IMR-90 (cell line): ENCODE measurements at regions not wholly inside any gene's neighbourhood (a gene's known extent, or its start where the extent isn't known, plus 50 kb on each side); places are given as distances from the start of the nearest gene placed in this dataset.

Experiments
- ATAC-seq: fragments of 200-7000 bp; cut with Tn5 transposase; 2 replicates; pipeline ENCODE4 v1.9.1; 2020; ENCODE audit warnings: low read depth, mild to moderate bottlenecking, moderate library complexity
- BruUV-seq: library from RNA; stranded (reverse); fragments of 400-500 nt; replicated peaks from 2 replicates; lab custom pipeline; 2021; lab: Mats Ljungman, UMichigan
- CTCF ChIA-PET: fragments of 300-600 bp; formaldehyde crosslinking; extraction: SDS; loops from one replicate; lab custom pipeline; 2021; ENCODE audit warnings: antibody characterized with exemption; lab: Yijun Ruan, JAX
- POLR2A ChIA-PET: fragments of 300-600 bp; sonication (Branson Sonifier 250); formaldehyde crosslinking; loops from one replicate; lab custom pipeline; 2022; ENCODE audit warnings: antibody characterized with exemption; ENCODE audit not compliant: unreplicated experiment; lab: Charles Lee
- DNase-seq: peaks from one replicate; pipeline ENCODE4 v3.0.0; 2013
- H2AFZ ChIP-seq: replicated peaks from 2 replicates; pipeline ENCODE3; 2013; ENCODE audit warnings: low read length, mild to moderate bottlenecking; ENCODE audit not compliant: poor library complexity
- H2AK5ac ChIP-seq: 2 replicates; pipeline ENCODE4 v1.6.1; 2013; ENCODE audit warnings: low read depth, low read length, inconsistent platforms
- H2AK9ac ChIP-seq: replicated peaks from 2 replicates; pipeline ENCODE3; 2013; ENCODE audit warnings: mild to moderate bottlenecking, low read depth, low read length, moderate library complexity; ENCODE audit not compliant: poor library complexity
- H2BK120ac ChIP-seq: 2 replicates; pipeline ENCODE4 v1.6.1; 2013; ENCODE audit warnings: low read depth, low read length, inconsistent platforms
- H2BK15ac ChIP-seq: 3 replicates; pipeline ENCODE4 v1.6.1; 2013; ENCODE audit warnings: low read depth, low read length, inconsistent platforms
- H2BK20ac ChIP-seq: 2 replicates; pipeline ENCODE4 v1.6.1; 2013; ENCODE audit warnings: low read depth, mild to moderate bottlenecking, inconsistent platforms, low read length, moderate library complexity
- H2BK5ac ChIP-seq: 2 replicates; pipeline ENCODE4 v1.6.1; 2013; ENCODE audit warnings: mild to moderate bottlenecking, low read depth, low read length, inconsistent platforms; ENCODE audit not compliant: poor library complexity, severe bottlenecking
- H3K14ac ChIP-seq: replicated peaks from 2 replicates; pipeline ENCODE4 v1.6.1; 2013; ENCODE audit warnings: low read depth, low read length, inconsistent platforms
- H3K18ac ChIP-seq: 2 replicates; pipeline ENCODE4 v1.6.1; 2013; ENCODE audit warnings: low read depth, low read length, control low read depth
- H3K23ac ChIP-seq: 2 replicates; pipeline ENCODE4 v1.6.1; 2013; ENCODE audit warnings: low read depth, low read length, inconsistent platforms
- H3K27ac ChIP-seq: 2 replicates; pipeline ENCODE4 v1.5.1; 2013; ENCODE audit warnings: mild to moderate bottlenecking, control low read depth, low read length; ENCODE audit not compliant: insufficient read depth
- H3K27me3 ChIP-seq: 2 replicates; pipeline ENCODE4 v1.6.1; 2013; ENCODE audit warnings: low read length; ENCODE audit not compliant: control insufficient read depth, insufficient read depth
- H3K36me3 ChIP-seq: 2 replicates; pipeline ENCODE4 v1.6.1; 2013; ENCODE audit warnings: low read length, mixed read lengths; ENCODE audit not compliant: control insufficient read depth, insufficient read depth
- H3K4ac ChIP-seq: 2 replicates; pipeline ENCODE4 v1.6.1; 2013; ENCODE audit warnings: low read depth, low read length, inconsistent platforms
- H3K4me1 ChIP-seq: 2 replicates; pipeline ENCODE4 v1.6.1; 2013; ENCODE audit warnings: low read length, mixed read lengths; ENCODE audit not compliant: control insufficient read depth, insufficient read depth
- H3K4me2 ChIP-seq: 2 replicates; pipeline ENCODE4 v1.6.1; 2013; ENCODE audit warnings: low read depth, mild to moderate bottlenecking, control low read depth, low read length, moderate library complexity
- H3K4me3 ChIP-seq: 2 replicates; pipeline ENCODE4 v1.5.1; 2013; ENCODE audit warnings: low read depth, mild to moderate bottlenecking, control low read depth, low read length, moderate library complexity; ENCODE audit not compliant: insufficient read depth
- H3K56ac ChIP-seq: 2 replicates; pipeline ENCODE4 v1.6.1; 2013; ENCODE audit warnings: low read length, inconsistent platforms; ENCODE audit not compliant: insufficient read depth; ENCODE audit errors: extremely low read depth
- H3K79me1 ChIP-seq, 2 experiments: 2 replicates each; pipeline ENCODE4 v1.6.1; 2013; ENCODE audit warnings: low read length in 2 of 2, inconsistent platforms in 1 of 2, low read depth in 1 of 2
- H3K9ac ChIP-seq: 2 replicates; pipeline ENCODE4 v1.6.1; 2013; ENCODE audit warnings: low read depth, low read length, control low read depth
- H3K9me1 ChIP-seq: 2 replicates; pipeline ENCODE4 v1.6.1; 2013; ENCODE audit warnings: low read length, inconsistent platforms; ENCODE audit not compliant: insufficient read depth
- H3K9me3 ChIP-seq: 2 replicates; pipeline ENCODE4 v1.6.1; 2013; ENCODE audit warnings: low read length; ENCODE audit not compliant: control insufficient read depth, insufficient read depth
- H4K20me1 ChIP-seq: 2 replicates; pipeline ENCODE4 v1.6.1; 2013; ENCODE audit warnings: low read length, inconsistent platforms; ENCODE audit not compliant: insufficient read depth
- H4K5ac ChIP-seq: 2 replicates; pipeline ENCODE4 v1.6.1; 2013; ENCODE audit warnings: mild to moderate bottlenecking, low read depth, low read length, control low read depth
- H4K8ac ChIP-seq, 2 experiments: 2 replicates each; pipeline ENCODE4 v1.6.1; 2013; ENCODE audit warnings: low read depth in 2 of 2, low read length in 2 of 2, control low read depth in 1 of 2, inconsistent platforms in 1 of 2
- H4K91ac ChIP-seq: 2 replicates; pipeline ENCODE4 v1.6.1; 2013; ENCODE audit warnings: low read depth, low read length, inconsistent platforms; ENCODE audit not compliant: insufficient read depth
- BHLHE40 ChIP-seq: fragments of 150-350 bp; IDR thresholded peaks from 2 replicates; pipeline ENCODE4 v1.6.1; 2016; ENCODE audit warnings: mild to moderate bottlenecking, low read depth, low read length
- CEBPB ChIP-seq: IDR thresholded peaks from 2 replicates; pipeline ENCODE4 v1.6.1; 2012; ENCODE audit warnings: low read depth, low read length, improper control_type of control experiment
- CHD1 ChIP-seq: IDR thresholded peaks from 2 replicates; pipeline ENCODE4 v1.6.1; 2012; ENCODE audit warnings: low read depth, low read length, improper control_type of control experiment
- CTCF ChIP-seq: conservative IDR thresholded peaks from 2 replicates; pipeline ENCODE4 v1.5.1; 2012; ENCODE audit warnings: mild to moderate bottlenecking, low read depth, low read length, improper control_type of control experiment
- ELK1 ChIP-seq: fragments of 150-350 bp; IDR thresholded peaks from 2 replicates; pipeline ENCODE4 v1.6.1; 2016; ENCODE audit warnings: low read depth, mild to moderate bottlenecking, low read length, moderate library complexity, borderline replicate concordance
- FOS ChIP-seq: fragments of 150-350 bp; IDR thresholded peaks from 2 replicates; pipeline ENCODE4 v1.6.1; 2016; ENCODE audit warnings: low read depth, low read length
- MAFK ChIP-seq: IDR thresholded peaks from 2 replicates; pipeline ENCODE4 v1.6.1; 2012; ENCODE audit warnings: low read depth, low read length, improper control_type of control experiment
- MAZ ChIP-seq: IDR thresholded peaks from 2 replicates; pipeline ENCODE4 v1.6.1; 2012; ENCODE audit warnings: low read depth, mild to moderate bottlenecking, low read length, improper control_type of control experiment, moderate library complexity, borderline replicate concordance
- MXI1 ChIP-seq: IDR thresholded peaks from 2 replicates; pipeline ENCODE4 v1.6.1; 2012; ENCODE audit warnings: low read depth, mild to moderate bottlenecking, low read length, moderate library complexity, borderline replicate concordance
- NFE2L2 ChIP-seq: fragments of 150-350 bp; IDR thresholded peaks from 2 replicates; pipeline ENCODE4 v1.6.1; 2016; ENCODE audit warnings: low read depth, mild to moderate bottlenecking, low read length
- POLR2A ChIP-seq: IDR thresholded peaks from 2 replicates; pipeline ENCODE4 v1.6.1; 2012; ENCODE audit warnings: mild to moderate bottlenecking, low read depth, low read length
- RAD21 ChIP-seq: IDR thresholded peaks from 2 replicates; pipeline ENCODE4 v1.6.1; 2012; ENCODE audit warnings: low read length, improper control_type of control experiment
- RCOR1 ChIP-seq: IDR thresholded peaks from 2 replicates; pipeline ENCODE4 v1.6.1; 2012; ENCODE audit warnings: mild to moderate bottlenecking, low read length, improper control_type of control experiment; ENCODE audit not compliant: insufficient replicate concordance
- RFX5 ChIP-seq: IDR thresholded peaks from 2 replicates; pipeline ENCODE4 v1.8.0; 2012; ENCODE audit warnings: low read depth, mild to moderate bottlenecking, low read length, moderate library complexity
- SMC3 ChIP-seq: fragments of 150-350 bp; IDR thresholded peaks from 2 replicates; pipeline ENCODE4 v1.6.1; 2016; ENCODE audit warnings: low read depth, mild to moderate bottlenecking, antibody characterized with exemption, low read length, moderate library complexity
- USF2 ChIP-seq: fragments of 150-350 bp; IDR thresholded peaks from 2 replicates; pipeline ENCODE4 v1.6.1; 2017; ENCODE audit warnings: mild to moderate bottlenecking, antibody characterized with exemption, low read length, low read depth
- WGBS, 2 experiments: methylation state at CpG; one replicate each; pipeline versions ENCODE4 v1.1.5 to v1.1.7; 2013; ENCODE audit warnings: missing lambda C conversion rate in 2 of 2; ENCODE audit not compliant: insufficient read length in 1 of 2; ENCODE audit errors: extremely low coverage in 2 of 2; 5-methylcytosine and 5-hydroxymethylcytosine counted together
- dilution Hi-C: fragments of 300-500 bp; cut with HindIII; formaldehyde crosslinking; loops from one replicate; pipeline ENCODE4 v1.14.3; 2018; ENCODE audit warnings: low sequenced_read_pairs; ENCODE audit not compliant: unreplicated experiment
- in situ Hi-C: fragments of 300-500 bp; cut with MboI; formaldehyde crosslinking; loops from 3 replicates; pipeline ENCODE4 v1.14.3; 2019; ENCODE audit warnings: low sequenced_read_pairs, inconsistent platforms, mixed read lengths
- intact Hi-C: fragments of 100-400 bp; cut with micrococcal nuclease; formaldehyde crosslinking; loops from 2 replicates; pipeline ENCODE4 v1.10.0; 2022

- no peaks in the 10 kb centered on the region for H3K9me3 ChIP-seq
- no peak overlapping the region for H2BK20ac ChIP-seq
- no peak overlapping the region for H3K4me3 ChIP-seq
- no peak overlapping the region for H3K18ac ChIP-seq
- no peak overlapping the region for H2AFZ ChIP-seq
- intact Hi-C loops (no loop called here), dilution Hi-C loops (no loop called here), in situ Hi-C loops (no loop called here)
- ChIA-PET POLR2A (no interaction called here), CTCF (interaction anchor here (0.6 to 0.7 kb wide), 2 partner anchors 246 to 410 kb away, joined by 3 read pairs; no protein-coding TSS in a partner anchor)
- H4K20me1 ChIP-seq = no peaks in the 10 kb centered on the region
- no peaks in the 10 kb centered on the region for H3K4me1 ChIP-seq
- no peak overlapping the region for H2BK15ac ChIP-seq
- no peaks in the 10 kb centered on the region for H3K9me1 ChIP-seq
- H3K23ac ChIP-seq = no peak overlapping the region
- peaks cover 9% of the 10 kb centered on the region for H3K27me3 ChIP-seq
- H3K36me3 ChIP-seq = no peaks in the 10 kb centered on the region
- BruUV-seq = no TSS peak
- H3K9ac ChIP-seq = no peak overlapping the region
- H4K91ac ChIP-seq = no peak overlapping the region
- H2AK9ac ChIP-seq = no peak overlapping the region
- H3K14ac ChIP-seq = no peak overlapping the region
- no peak overlapping the region for H2BK120ac ChIP-seq
- H4K5ac ChIP-seq = no peak overlapping the region
- no CpG with 5 or more reads among the region's 1 CpG for WGBS, 2 experiments
- no peak overlapping the region for H3K56ac ChIP-seq
- H3K4ac ChIP-seq = no peak overlapping the region
- H3K79me1 ChIP-seq = no peaks in the 10 kb centered on the region
- TF ChIP-seq NFE2L2 = no peak
- TF ChIP-seq BHLHE40 = no peak
- no peak for TF ChIP-seq RAD21
- no peak for TF ChIP-seq FOS
- TF ChIP-seq RCOR1 = no peak
- TF ChIP-seq CEBPB = no peak
- no peak for TF ChIP-seq CTCF
- no peak for TF ChIP-seq ELK1
- TF ChIP-seq MAFK = no peak
- no peak for TF ChIP-seq POLR2A
- TF ChIP-seq MAZ = no peak
- TF ChIP-seq SMC3 = no peak
- TF ChIP-seq MXI1 = no peak
- no peak for TF ChIP-seq USF2
- no peak for TF ChIP-seq RFX5
- no peak for TF ChIP-seq CHD1
- H2AK5ac ChIP-seq = no peak overlapping the region
- H4K8ac ChIP-seq = no peak overlapping the region
- DNase-seq = no peak
- ATAC-seq = no peak
- no peak overlapping the region for H3K4me2 ChIP-seq
- no peak overlapping the region for H3K27ac ChIP-seq
- no peak overlapping the region for H2BK5ac ChIP-seq
Observed at GRCh38 chr9:99516657-99517049, 294.6 kb downstream of the SEC61B start.
